GM12875 (cell line): ENCODE measurements at regions not wholly inside any gene's neighbourhood (a gene's known extent, or its start where the extent isn't known, plus 50 kb on each side); places are given as distances from the start of the nearest gene placed in this dataset.

Source experiments
- H3K4me3 ChIP-seq: one replicate; pipeline ENCODE4 v1.5.1; 2011; ENCODE audit warnings: low read depth, low read length, control low read depth
- TF ChIP-seq, protein P1 (sequence below): IDR thresholded peaks from 2 replicates; pipeline ENCODE4 v1.5.1; 2011; ENCODE audit warnings: low read depth, mild to moderate bottlenecking, control low read depth, inconsistent platforms, low read length, moderate library complexity, borderline replicate concordance; ENCODE audit not compliant: insufficient read depth

DNA sequence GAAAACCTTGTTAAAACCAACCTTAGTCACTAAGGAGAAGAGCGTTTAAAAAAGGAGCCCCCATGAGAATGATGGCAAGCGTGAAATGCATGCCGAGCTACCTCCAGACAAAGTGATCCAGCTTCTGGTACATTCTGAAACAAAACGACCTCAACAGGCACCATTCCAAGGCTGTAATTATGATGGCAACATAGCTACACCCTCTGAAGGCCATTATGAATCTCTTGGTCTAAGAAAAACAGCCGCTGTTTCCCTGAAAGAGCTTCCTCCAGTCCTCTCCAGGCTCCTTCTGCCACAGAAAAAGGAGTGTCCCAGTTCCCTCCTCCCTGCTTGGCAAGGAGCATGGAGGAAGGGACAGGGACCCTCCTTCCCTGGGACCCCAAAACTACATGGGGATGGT lies 50.0 kb upstream of the ABLIM1 start:
- TF ChIP-seq, protein P1, sequence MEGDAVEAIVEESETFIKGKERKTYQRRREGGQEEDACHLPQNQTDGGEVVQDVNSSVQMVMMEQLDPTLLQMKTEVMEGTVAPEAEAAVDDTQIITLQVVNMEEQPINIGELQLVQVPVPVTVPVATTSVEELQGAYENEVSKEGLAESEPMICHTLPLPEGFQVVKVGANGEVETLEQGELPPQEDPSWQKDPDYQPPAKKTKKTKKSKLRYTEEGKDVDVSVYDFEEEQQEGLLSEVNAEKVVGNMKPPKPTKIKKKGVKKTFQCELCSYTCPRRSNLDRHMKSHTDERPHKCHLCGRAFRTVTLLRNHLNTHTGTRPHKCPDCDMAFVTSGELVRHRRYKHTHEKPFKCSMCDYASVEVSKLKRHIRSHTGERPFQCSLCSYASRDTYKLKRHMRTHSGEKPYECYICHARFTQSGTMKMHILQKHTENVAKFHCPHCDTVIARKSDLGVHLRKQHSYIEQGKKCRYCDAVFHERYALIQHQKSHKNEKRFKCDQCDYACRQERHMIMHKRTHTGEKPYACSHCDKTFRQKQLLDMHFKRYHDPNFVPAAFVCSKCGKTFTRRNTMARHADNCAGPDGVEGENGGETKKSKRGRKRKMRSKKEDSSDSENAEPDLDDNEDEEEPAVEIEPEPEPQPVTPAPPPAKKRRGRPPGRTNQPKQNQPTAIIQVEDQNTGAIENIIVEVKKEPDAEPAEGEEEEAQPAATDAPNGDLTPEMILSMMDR, result no peak
- no peak overlapping the region for H3K4me3 ChIP-seq

DNA sequence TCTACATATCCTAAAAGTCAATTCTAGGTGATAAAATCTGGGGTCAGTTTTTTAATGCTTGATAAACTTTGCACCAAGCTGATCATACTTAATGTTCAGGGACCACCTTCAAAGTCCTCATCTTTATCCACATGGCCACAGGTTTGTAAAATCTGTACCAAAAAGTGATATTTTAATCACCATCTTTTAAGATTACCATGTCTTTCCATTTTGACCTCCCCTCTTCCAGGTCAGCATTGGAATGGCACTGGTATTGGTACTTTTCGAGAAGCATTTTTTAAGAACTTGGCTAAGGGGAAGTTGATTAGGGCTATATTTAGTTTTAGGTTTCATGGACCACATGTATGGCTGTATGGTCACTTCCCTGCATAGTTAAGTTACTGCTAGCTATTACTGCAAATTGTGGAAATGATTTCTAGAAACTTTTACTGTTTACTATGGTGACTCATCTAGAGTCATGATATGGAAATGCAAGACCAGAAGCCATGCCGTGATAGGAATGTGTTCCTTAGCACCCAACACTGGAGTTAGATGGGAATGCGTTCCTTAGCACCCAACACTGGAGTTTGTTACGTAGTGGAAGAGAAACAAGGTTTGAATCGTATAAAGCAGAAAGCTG lies 50.8 kb upstream of the ABLIM1 start:
- no peak overlapping the region for H3K4me3 ChIP-seq
- TF ChIP-seq, protein P1, result no peak

DNA sequence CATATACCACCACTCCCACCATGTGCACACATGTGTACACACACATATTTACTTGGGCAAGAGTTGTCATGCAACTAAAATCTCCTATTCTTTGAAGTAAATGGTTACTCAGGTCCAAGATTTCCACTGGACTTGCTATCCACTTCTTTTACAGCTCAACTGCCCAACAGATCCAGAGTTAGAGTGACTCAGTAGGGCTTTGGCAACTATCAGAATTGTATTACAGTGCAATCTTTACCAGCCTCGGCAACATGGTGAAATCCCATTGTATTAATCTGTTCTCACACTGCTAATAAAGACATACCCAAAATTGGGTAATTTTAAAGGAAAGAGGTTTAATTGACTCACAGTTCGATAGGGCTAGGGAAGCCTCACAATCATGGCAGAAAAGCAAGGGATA lies 51.9 kb upstream of the ABLIM1 start:
- TF ChIP-seq, protein P1, result no peak
- H3K4me3 ChIP-seq, result no peak overlapping the region

DNA sequence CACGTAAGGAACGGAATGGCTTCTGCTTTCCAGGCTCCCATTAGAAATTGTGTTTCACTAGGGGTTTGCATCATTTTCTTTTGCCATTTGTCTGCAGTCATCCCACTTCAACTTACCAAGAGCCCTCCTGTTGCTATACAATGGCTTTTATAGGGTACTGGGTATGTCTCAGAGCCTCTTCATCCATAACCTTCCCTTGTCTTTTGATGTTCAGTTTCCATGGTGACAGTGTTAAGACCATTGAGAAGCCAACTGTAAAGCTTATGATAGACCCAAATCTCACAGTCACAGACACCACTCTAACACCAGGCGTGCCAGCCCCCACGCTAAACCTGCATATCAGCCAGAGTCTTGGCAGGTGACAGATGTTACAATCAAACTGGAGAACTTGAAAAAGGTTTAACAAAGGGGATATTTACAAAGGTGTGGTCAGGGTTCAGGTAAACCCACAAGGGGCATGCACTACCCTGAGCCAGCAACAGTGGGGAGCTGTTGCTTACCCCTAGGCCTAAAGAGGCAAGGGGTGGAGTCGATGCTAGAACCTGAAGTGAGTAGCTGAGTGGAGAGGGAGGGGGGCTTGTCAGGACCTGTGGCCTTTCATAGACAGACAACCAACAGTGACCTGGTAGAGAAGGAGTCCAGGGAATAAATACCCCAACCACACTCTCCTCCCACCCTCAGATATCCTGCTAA lies 53.2 kb upstream of the ABLIM1 start:
- H3K4me3 ChIP-seq, result no peak overlapping the region
- TF ChIP-seq, protein P1, result no peak

DNA sequence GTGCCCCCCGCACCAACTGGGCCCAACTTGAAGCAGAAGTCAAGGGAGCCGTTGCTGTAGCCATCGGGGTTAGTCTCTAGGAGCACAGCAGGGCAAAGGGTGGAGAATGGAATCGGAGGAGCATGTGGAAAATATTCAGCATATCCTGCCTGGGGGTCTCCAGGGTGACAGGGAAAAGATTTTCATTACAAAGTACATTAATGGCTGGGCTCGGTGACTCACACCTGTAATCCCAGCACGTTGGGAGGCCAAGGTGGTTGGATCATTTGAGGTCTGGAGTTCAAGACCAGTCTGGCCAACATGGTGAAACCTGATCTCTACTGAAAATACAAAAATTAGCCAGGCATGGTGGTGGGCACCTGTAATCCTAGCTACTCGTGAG lies 53.8 kb upstream of the ABLIM1 start:
- TF ChIP-seq, protein P1, result no peak
- no peak overlapping the region for H3K4me3 ChIP-seq

DNA sequence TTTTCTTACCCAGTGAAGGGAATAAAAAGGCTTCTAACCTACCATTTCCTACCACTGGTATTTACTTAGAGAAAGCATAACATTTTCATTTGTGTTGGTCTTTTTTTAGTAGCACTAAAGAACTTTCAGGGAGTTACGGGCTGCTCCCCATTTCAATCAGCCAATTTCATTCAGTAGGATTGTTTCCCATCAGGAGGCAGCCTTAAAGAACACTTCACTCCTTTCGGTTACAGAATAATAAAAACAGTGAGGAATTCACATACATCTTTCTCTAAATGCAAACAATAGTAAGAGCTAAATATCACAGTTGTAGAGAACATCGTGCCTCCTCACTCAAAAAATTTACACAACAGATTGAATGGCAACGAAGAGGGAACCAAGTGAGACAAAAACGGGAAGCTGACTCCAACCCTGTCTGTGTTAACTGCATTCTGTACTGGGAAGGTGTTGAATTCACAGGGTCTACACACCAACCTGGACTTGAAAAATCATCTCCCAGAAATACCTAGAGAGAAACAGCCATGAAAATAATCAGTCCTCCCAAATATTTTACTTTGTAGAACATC lies 55.5 kb upstream of the ABLIM1 start:
- TF ChIP-seq, protein P1, result no peak
- no peak overlapping the region for H3K4me3 ChIP-seq

DNA sequence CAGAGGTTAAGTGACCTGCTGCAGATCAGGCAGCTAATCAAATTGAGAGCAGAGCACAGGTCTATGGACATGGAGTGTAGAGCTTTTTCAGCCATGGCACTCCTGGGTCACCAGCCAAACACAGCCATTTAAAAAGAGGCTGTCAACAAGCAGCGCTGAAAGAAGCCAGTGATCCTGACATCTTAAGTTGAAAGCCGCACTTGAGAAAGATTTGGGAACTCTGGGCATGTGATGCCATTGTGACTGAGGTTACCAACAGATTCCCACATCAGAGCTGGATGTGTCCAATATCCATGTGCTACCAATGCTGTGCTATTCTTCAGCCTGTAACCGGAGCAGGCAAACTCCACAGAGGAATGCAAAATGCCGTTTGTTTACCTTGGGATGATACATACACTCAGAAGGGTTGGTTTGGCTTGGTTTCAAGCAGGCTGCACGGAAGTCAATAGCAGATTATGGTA lies 56.2 kb upstream of the ABLIM1 start:
- TF ChIP-seq, protein P1, result no peak

More for the DNA sequence above, 56.2 kb upstream of the ABLIM1 start:
- H3K4me3 ChIP-seq, result no peak overlapping the region
